ENCODE measurements at regions not wholly inside any gene's neighbourhood (a gene's known extent, or its start where the extent isn't known, plus 50 kb on each side); places are given as distances from the start of the nearest gene placed in this dataset.

DNA sequence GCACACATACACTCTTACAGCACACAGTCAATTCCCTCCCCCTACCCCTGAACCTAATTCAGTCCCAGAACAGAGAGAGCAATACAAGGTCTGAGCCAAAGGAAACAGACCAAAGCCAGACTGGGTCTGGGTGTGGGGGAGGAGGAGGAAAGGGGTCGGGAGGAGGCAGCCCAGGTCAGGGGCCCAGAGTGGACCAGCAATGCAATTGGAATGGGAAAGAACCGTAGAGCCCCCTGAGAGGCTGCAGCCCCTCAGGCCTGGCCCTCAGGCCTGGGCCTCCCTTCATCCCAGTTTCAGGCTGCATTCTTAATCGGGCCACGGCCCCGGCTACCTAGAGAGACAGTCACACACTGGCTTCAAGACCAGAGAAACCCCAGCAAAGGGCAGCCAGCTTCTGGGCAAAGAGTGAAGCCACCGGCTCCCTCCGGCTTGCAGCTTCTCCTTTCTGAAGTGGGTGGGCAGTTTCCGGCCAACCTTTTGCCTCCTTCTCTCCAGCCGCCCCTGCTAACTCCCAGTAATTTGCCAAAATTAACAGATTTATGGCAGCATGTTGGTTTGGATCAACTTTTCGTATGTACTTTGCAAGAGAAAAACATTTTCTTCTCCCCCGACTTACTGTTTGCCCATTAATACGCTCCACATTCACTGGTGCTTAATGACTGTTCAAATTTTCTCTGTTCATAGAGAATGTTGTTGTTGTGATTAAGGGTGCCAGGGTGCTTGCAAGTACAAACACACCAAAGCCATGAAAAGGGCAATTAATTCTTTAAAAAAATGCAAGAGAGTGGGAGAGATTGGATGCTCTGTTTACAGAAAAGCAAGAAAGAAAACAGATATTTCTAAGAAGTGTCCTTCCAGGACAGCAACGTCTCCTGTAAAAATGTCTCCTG is 488.3 kb downstream of the MN1 start:
- ATAC-seq (no peak), DNase-seq (no peak)
- no peaks in the 10 kb centered on the region for H3K9me3 ChIP-seq
- TF ChIP-seq, protein P1, sequence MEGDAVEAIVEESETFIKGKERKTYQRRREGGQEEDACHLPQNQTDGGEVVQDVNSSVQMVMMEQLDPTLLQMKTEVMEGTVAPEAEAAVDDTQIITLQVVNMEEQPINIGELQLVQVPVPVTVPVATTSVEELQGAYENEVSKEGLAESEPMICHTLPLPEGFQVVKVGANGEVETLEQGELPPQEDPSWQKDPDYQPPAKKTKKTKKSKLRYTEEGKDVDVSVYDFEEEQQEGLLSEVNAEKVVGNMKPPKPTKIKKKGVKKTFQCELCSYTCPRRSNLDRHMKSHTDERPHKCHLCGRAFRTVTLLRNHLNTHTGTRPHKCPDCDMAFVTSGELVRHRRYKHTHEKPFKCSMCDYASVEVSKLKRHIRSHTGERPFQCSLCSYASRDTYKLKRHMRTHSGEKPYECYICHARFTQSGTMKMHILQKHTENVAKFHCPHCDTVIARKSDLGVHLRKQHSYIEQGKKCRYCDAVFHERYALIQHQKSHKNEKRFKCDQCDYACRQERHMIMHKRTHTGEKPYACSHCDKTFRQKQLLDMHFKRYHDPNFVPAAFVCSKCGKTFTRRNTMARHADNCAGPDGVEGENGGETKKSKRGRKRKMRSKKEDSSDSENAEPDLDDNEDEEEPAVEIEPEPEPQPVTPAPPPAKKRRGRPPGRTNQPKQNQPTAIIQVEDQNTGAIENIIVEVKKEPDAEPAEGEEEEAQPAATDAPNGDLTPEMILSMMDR (IDR thresholded peaks at IDR 0.05): no peak
- no peak overlapping the region for H3K4me3 ChIP-seq
- peaks cover 41% of the 10 kb centered on the region for H3K4me1 ChIP-seq (ENCODE audit: low read depth)
- intact Hi-C loops (cut with DNase I, micrococcal nuclease): no loop called here
- H3K36me3 ChIP-seq (ENCODE audit: low read depth): no peaks in the 10 kb centered on the region

DNA sequence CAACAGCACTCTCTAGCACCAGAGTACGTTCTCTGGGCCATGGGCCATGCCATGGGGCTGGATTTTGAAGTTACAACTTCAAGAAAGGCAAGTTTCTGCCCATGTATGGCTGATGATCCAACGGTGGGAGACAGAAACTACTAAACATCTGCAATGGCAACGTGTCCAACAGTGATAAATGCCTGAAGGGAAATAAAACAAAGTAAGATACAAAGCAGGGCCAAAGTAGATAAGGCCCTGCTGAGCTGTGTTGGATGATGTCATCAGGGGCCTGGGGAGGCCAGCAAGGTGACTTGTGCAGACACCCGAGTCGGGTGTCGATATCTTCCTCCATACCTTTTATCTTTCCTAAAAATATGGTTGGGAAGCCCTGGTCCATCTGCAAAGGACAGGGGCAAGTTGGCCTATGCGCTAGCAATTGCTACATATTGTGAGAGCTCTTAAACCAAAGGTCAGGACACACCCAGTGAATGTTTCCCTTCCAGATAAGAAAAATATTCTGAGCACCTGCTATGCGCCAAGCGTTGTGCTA is 487.2 kb downstream of the MN1 start:
- Histone ChIP-seq H3K4me3 (no peak overlapping the region), H3K9me3 (no peaks in the 10 kb centered on the region), H3K36me3 (ENCODE audit: low read depth) (no peaks in the 10 kb centered on the region), H3K4me1 (ENCODE audit: low read depth) (peaks cover 49% of the 10 kb centered on the region)
- TF ChIP-seq, protein P1 (IDR thresholded peaks at IDR 0.05): no peak
- peak in 1 of 3 donors; percentile 77 for DNase-seq
- ATAC-seq: peak; percentile 75
- intact Hi-C loops (cut with DNase I, micrococcal nuclease): no loop called here

DNA sequence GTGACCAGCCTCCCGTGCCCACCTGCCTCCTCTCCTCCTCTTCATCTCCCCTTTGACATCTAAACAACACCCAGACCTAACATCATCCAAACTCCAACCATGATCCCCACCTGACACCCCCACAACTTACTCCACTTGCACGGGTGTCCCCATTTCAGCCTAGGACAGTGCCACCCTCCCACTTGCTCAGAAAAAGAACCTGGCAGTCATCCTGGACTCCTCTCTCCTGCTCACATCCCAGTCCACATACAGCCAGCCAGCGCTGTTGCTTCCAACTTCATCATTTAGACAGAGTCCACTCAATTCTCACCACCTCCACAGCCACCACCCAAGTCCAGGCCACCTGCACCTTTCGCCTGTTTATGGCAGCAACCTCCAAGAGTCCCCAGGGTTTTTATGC is 485.7 kb downstream of the MN1 start:
- no peaks in the 10 kb centered on the region for H3K36me3 ChIP-seq (ENCODE audit: low read depth)
- intact Hi-C loops (cut with DNase I, micrococcal nuclease): no loop called here
- H3K4me1 ChIP-seq (ENCODE audit: low read depth): peaks cover 49% of the 10 kb centered on the region
- no peaks in the 10 kb centered on the region for H3K9me3 ChIP-seq
- DNase-seq (no peak), ATAC-seq (no peak)
- TF ChIP-seq, protein P1 (IDR thresholded peaks at IDR 0.05): no peak
- H3K4me3 ChIP-seq: no peak overlapping the region

DNA sequence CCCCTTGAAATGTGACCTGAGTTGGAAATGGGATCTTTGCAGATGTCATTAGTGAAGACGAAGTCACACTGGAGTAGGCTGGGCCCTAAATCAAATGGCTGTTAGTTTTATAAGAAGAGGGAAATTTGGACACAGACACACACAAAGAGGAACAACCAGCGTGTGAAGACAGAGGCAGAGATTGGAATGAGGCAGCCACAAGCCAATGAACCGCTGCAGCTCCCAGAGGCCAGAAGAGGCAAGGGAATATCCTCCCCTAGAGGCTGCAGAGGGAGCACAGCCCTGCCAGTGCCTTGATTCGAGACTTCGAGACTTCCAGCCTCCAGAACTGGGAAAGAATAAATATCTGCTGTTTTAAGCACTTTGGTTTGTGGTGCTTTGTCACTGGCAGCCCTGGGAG is 484.5 kb downstream of the MN1 start:
- Histone ChIP-seq H3K4me1 (ENCODE audit: low read depth) (peaks cover 49% of the 10 kb centered on the region), H3K9me3 (no peaks in the 10 kb centered on the region), H3K4me3 (no peak overlapping the region), H3K36me3 (ENCODE audit: low read depth) (no peaks in the 10 kb centered on the region)
- intact Hi-C loops (cut with DNase I, micrococcal nuclease): no loop called here
- peak; percentile 47 for ATAC-seq
- peak in 1 of 3 donors; percentile 35 for DNase-seq
- TF ChIP-seq, protein P1 (IDR thresholded peaks at IDR 0.05): no peak

DNA sequence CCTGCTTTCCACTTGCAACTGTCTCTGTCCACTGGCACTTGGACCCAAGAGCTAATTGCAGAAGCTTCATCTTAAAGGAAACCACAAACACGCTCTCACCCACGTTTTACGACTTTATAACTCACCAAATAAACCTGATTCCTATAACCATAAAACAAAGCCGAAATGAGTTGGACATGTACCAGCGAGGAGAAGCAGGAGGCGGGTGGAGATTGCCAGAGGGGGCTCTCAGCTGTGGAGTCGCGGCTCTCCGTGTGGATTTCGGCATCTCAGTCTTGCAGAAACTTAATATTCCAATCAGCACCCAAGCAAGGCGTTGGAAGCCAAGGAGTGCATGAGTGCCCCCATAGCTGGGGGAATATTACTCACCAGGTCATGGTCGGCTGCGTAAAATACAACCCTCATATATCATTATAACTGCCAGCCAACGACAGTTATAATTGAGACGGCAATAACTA is 483.6 kb downstream of the MN1 start:
- Histone ChIP-seq H3K4me1 (ENCODE audit: low read depth) (peaks cover 47% of the 10 kb centered on the region), H3K4me3 (no peak overlapping the region), H3K9me3 (no peaks in the 10 kb centered on the region), H3K36me3 (ENCODE audit: low read depth) (no peaks in the 10 kb centered on the region)
- TF ChIP-seq, protein P1 (IDR thresholded peaks at IDR 0.05): no peak
- ATAC-seq (peak; percentile 77), DNase-seq (peak in 2 of 3 donors; percentile 67 to 71)
- intact Hi-C loops (cut with DNase I, micrococcal nuclease): no loop called here
